ENCODE measurements at regions not wholly inside any gene's neighbourhood (a gene's known extent, or its start where the extent isn't known, plus 50 kb on each side); places are given as distances from the start of the nearest gene placed in this dataset.

GRCh38 chr6:137334884-137335283 lies 115.7 kb upstream of the IFNGR1 start:
- CTCF ChIA-PET, result interaction anchor here (1.5 kb wide), 1 partner anchor 21 kb away, joined by 3 read pairs; no protein-coding TSS in a partner anchor
- ATAC-seq, result no peak

More at GRCh38 chr6:137334884-137335283, 115.7 kb upstream of the IFNGR1 start:
- no peaks in the 10 kb centered on the region for H3K27me3 Mint-ChIP-seq (ENCODE audit: low read depth)
- H3K27ac Mint-ChIP-seq, result no peak overlapping the region
- H3K9me3 Mint-ChIP-seq, result no peaks in the 10 kb centered on the region
- H3K4me3 Mint-ChIP-seq, result no peak overlapping the region
- no peak for TF ChIP-seq USF1 (CRISPR knock-in tag; IDR thresholded peaks at IDR 0.05)
- no peak for TF ChIP-seq PRDM15 (CRISPR knock-in tag; IDR thresholded peaks at IDR 0.05)
- TF ChIP-seq ZNF281 (CRISPR knock-in tag; IDR thresholded peaks at IDR 0.05), result no peak
- TF ChIP-seq ATF6 (CRISPR knock-in tag; IDR thresholded peaks at IDR 0.05), result no peak
- no peak for TF ChIP-seq ARID4B (CRISPR knock-in tag; IDR thresholded peaks at IDR 0.05; ENCODE audit: borderline replicate concordance)
- no peak for TF ChIP-seq EMX1 (CRISPR knock-in tag; IDR thresholded peaks at IDR 0.05)
- TF ChIP-seq CDX4 (CRISPR knock-in tag; IDR thresholded peaks at IDR 0.05; ENCODE audit: borderline replicate concordance), result no peak
- no peak for TF ChIP-seq FOXP4 (CRISPR knock-in tag; IDR thresholded peaks at IDR 0.05)
- TF ChIP-seq E2F1 (CRISPR knock-in tag; IDR thresholded peaks at IDR 0.05), result no peak
- TF ChIP-seq HMGA2 (CRISPR knock-in tag; IDR thresholded peaks at IDR 0.05), result no peak
- TF ChIP-seq TEAD1 (CRISPR knock-in tag; IDR thresholded peaks at IDR 0.05), result no peak
- POLR2A ChIA-PET, result no interaction called here
- H3K36me3 Mint-ChIP-seq, result no peaks in the 10 kb centered on the region
- H3K4me1 Mint-ChIP-seq, result peaks cover 10% of the 10 kb centered on the region; the same call in 1 of the 2 replicates
- no peak for DNase-seq (ENCODE audit: low spot score)
